H1 (cell line): ENCODE measurements at regions not wholly inside any gene's neighbourhood (a gene's known extent, or its start where the extent isn't known, plus 50 kb on each side); places are given as distances from the start of the nearest gene placed in this dataset.

ENCODE experiments used
- CTCF ChIA-PET: fragments of 300-600 bp; sonication (Branson Sonifier 250); formaldehyde crosslinking; loops from one replicate; lab custom pipeline; 2021; ENCODE audit not compliant: partially characterized antibody; lab: Charles Lee
- POLR2A ChIA-PET: fragments of 300-600 bp; sonication (Branson Sonifier 250); formaldehyde crosslinking; loops from one replicate; lab custom pipeline; 2021; ENCODE audit warnings: inconsistent platforms; ENCODE audit not compliant: partially characterized antibody; lab: Charles Lee
- DNase-seq, 2 experiments: peaks; one replicate each; pipeline versions ENCODE4 v3.0.0 to v3.0.0-alpha.2; 2010 to 2022; ENCODE audit warnings: low spot score in 2 of 2, low read depth in 1 of 2, mixed read lengths in 1 of 2
- FAIRE-seq: peaks from 2 replicates; lab custom pipeline; 2011; peaks lifted over from hg19 to GRCh38; lab: Jason Lieb, UNC
- H2AFZ ChIP-seq: 2 replicates; pipeline ENCODE4 v1.8.1; 2012; ENCODE audit warnings: low read length, inconsistent platforms
- H2AK5ac ChIP-seq: 2 replicates; pipeline ENCODE4 v1.6.1; 2013; ENCODE audit warnings: low read depth, low read length
- H2BK120ac ChIP-seq: replicated peaks from 2 replicates; pipeline ENCODE3; 2013; ENCODE audit warnings: low read depth, low read length, inconsistent platforms
- H2BK12ac ChIP-seq: 2 replicates; pipeline ENCODE4 v1.6.1; 2013; ENCODE audit warnings: low read depth, low read length
- H2BK15ac ChIP-seq: 2 replicates; pipeline ENCODE4 v1.6.1; 2013; ENCODE audit warnings: low read length
- H2BK20ac ChIP-seq: 2 replicates; pipeline ENCODE4 v1.6.1; 2013; ENCODE audit warnings: low read length
- H2BK5ac ChIP-seq: 2 replicates; pipeline ENCODE4 v1.6.1; 2013; ENCODE audit warnings: low read depth, low read length
- H3K14ac ChIP-seq: 2 replicates; pipeline ENCODE4 v1.6.1; 2013; ENCODE audit warnings: inconsistent platforms; ENCODE audit not compliant: insufficient read length
- H3K18ac ChIP-seq: 2 replicates; pipeline ENCODE4 v1.6.1; 2013; ENCODE audit warnings: low read length; ENCODE audit errors: extremely low read depth
- H3K23ac ChIP-seq: 2 replicates; pipeline ENCODE4 v1.6.1; 2013; ENCODE audit warnings: inconsistent platforms; ENCODE audit not compliant: insufficient read length
- H3K23me2 ChIP-seq: 2 replicates; pipeline ENCODE4 v1.6.1; 2013; ENCODE audit warnings: low read depth, low read length
- H3K27ac ChIP-seq: 2 replicates; pipeline ENCODE4 v1.6.1; 2011; ENCODE audit warnings: low read depth, low read length, inconsistent platforms
- H3K27me3 ChIP-seq, 4 experiments: replicated peaks in 1 of 4; 1 replicate in 1 of 4; 2 replicates in 3 of 4; pipeline versions ENCODE4 v1.6.1 to v1.8.1; 2011 to 2013; ENCODE audit warnings: low read length in 3 of 4, mild to moderate bottlenecking in 3 of 4, inconsistent platforms in 2 of 4, mixed read lengths in 2 of 4, moderate library complexity in 1 of 4; ENCODE audit not compliant: control insufficient read depth in 3 of 4, insufficient read depth in 3 of 4; ENCODE audit errors: extremely low read depth in 1 of 4
- H3K36me3 ChIP-seq, 4 experiments: 2 replicates each; pipeline versions ENCODE4 v1.6.1 to v1.8.1; 2011 to 2013; ENCODE audit warnings: mild to moderate bottlenecking in 4 of 4, low read length in 3 of 4, moderate library complexity in 2 of 4, control low read depth in 1 of 4, inconsistent platforms in 1 of 4; ENCODE audit not compliant: insufficient read depth in 4 of 4, control insufficient read depth in 2 of 4
- H3K4ac ChIP-seq: replicated peaks from 2 replicates; pipeline ENCODE3; 2013; ENCODE audit warnings: low read length, low read depth, mixed read lengths, inconsistent platforms; ENCODE audit not compliant: insufficient read length
- H3K4me1 ChIP-seq, 4 experiments: replicated peaks in 1 of 4; 1 replicate in 1 of 4; 2 replicates in 3 of 4; pipeline versions ENCODE4 v1.6.1 to v1.8.1; 2011 to 2013; ENCODE audit warnings: low read length in 3 of 4, inconsistent platforms in 2 of 4, mixed read lengths in 1 of 4; ENCODE audit not compliant: insufficient read depth in 4 of 4, control insufficient read depth in 3 of 4
- H3K4me2 ChIP-seq, 2 experiments: 2 replicates each; pipeline versions ENCODE4 v1.6.1 to v1.8.1; 2011 to 2013; ENCODE audit warnings: low read depth in 2 of 2, low read length in 2 of 2, control low read depth in 1 of 2, inconsistent platforms in 1 of 2, mild to moderate bottlenecking in 1 of 2; ENCODE audit not compliant: insufficient read depth in 1 of 2
- H3K4me3 ChIP-seq, 4 experiments: fragments of 200-600, 300-600 bp in 1 of 4; sonication (generic), shearing (Covaris generic), sonication (Bioruptor Twin) in 1 of 4; 2 replicates each; pipeline versions ENCODE4 v1.5.1 to v1.8.1; 2011 to 2016; ENCODE audit warnings: low read length in 4 of 4, low read depth in 3 of 4, control low read depth in 2 of 4, inconsistent platforms in 2 of 4, mild to moderate bottlenecking in 2 of 4, mixed read lengths in 1 of 4, moderate library complexity in 1 of 4; ENCODE audit not compliant: insufficient read depth in 2 of 4; ENCODE audit errors: extremely low read depth in 1 of 4
- H3K56ac ChIP-seq: replicated peaks from 2 replicates; pipeline ENCODE3; 2013; ENCODE audit warnings: low read depth, mild to moderate bottlenecking, mixed read lengths, low read length, inconsistent platforms; ENCODE audit not compliant: insufficient read length
- H3K79me1 ChIP-seq: 2 replicates; pipeline ENCODE4 v1.6.1; 2013; ENCODE audit warnings: low read depth, low read length, control low read depth
- H3K79me2 ChIP-seq, 2 experiments: 2 replicates each; pipeline versions ENCODE4 v1.6.1 to v1.8.1; 2012 to 2013; ENCODE audit warnings: low read length in 2 of 2, mild to moderate bottlenecking in 2 of 2, inconsistent platforms in 1 of 2; ENCODE audit not compliant: insufficient read depth in 2 of 2, control insufficient read depth in 1 of 2
- H3K9ac ChIP-seq, 4 experiments: replicated peaks in 1 of 4; 1 replicate in 1 of 4; 2 replicates in 3 of 4; pipeline versions ENCODE4 v1.6.1 to v1.8.1; 2011 to 2013; ENCODE audit warnings: low read depth in 3 of 4, low read length in 3 of 4, control low read depth in 2 of 4, mild to moderate bottlenecking in 2 of 4, moderate library complexity in 2 of 4, inconsistent platforms in 1 of 4; ENCODE audit errors: extremely low read depth in 1 of 4
- H3K9me3 ChIP-seq, 2 experiments: 2 replicates each; pipeline versions ENCODE4 v1.6.1 to v1.8.1; 2012 to 2013; ENCODE audit warnings: mild to moderate bottlenecking in 2 of 2, moderate library complexity in 2 of 2, control low read depth in 1 of 2, inconsistent platforms in 1 of 2, low read depth in 1 of 2, low read length in 1 of 2, mixed read lengths in 1 of 2; ENCODE audit not compliant: insufficient read depth in 2 of 2
- H4K20me1 ChIP-seq, 2 experiments: replicated peaks in 1 of 2; 2 replicates each; pipeline versions ENCODE3 to v1.8.1; 2011 to 2013; ENCODE audit warnings: inconsistent platforms in 2 of 2, low read length in 2 of 2, mild to moderate bottlenecking in 1 of 2; ENCODE audit not compliant: insufficient read depth in 2 of 2, control insufficient read depth in 1 of 2
- H4K5ac ChIP-seq: 2 replicates; pipeline ENCODE4 v1.6.1; 2013; ENCODE audit warnings: low read length, low read depth, mixed read lengths, inconsistent platforms; ENCODE audit not compliant: insufficient read length
- H4K8ac ChIP-seq: 2 replicates; pipeline ENCODE4 v1.8.0; 2013; ENCODE audit warnings: mild to moderate bottlenecking, moderate library complexity, low read length, inconsistent platforms; ENCODE audit not compliant: insufficient read depth; ENCODE audit errors: extremely low read depth
- H4K91ac ChIP-seq: replicated peaks from 2 replicates; pipeline ENCODE3; 2013; ENCODE audit warnings: low read length, mixed read lengths, inconsistent platforms; ENCODE audit not compliant: insufficient read length
- CEBPB ChIP-seq: IDR thresholded peaks from 2 replicates; pipeline ENCODE4 v1.6.1; 2012; ENCODE audit warnings: low read depth, low read length
- CHD2 ChIP-seq: IDR thresholded peaks from 2 replicates; pipeline ENCODE4 v1.6.1; 2012; ENCODE audit warnings: low read length, improper control_type of control experiment
- CTBP2 ChIP-seq: IDR thresholded peaks from 2 replicates; pipeline ENCODE4 v1.7.0; 2011; ENCODE audit warnings: borderline replicate concordance, mild to moderate bottlenecking, moderate library complexity, mixed read lengths, low read length; ENCODE audit not compliant: insufficient read depth, insufficient read length
- EP300 ChIP-seq, 2 experiments: IDR thresholded peaks; 1 replicate in 1 of 2; 2 replicates in 1 of 2; pipeline ENCODE4 v1.6.1; 2011 to 2012; ENCODE audit warnings: low read depth in 2 of 2, low read length in 2 of 2, mild to moderate bottlenecking in 2 of 2, borderline replicate concordance in 1 of 2, inconsistent platforms in 1 of 2, moderate library complexity in 1 of 2
- HDAC6 ChIP-seq: IDR thresholded peaks from one replicate; pipeline ENCODE4 v1.7.1; 2012; ENCODE audit warnings: low read depth, mild to moderate bottlenecking, inconsistent platforms, low read length, moderate library complexity
- JUN ChIP-seq: IDR thresholded peaks from 2 replicates; pipeline ENCODE4 v1.6.1; 2011; ENCODE audit warnings: low read depth, mild to moderate bottlenecking, improper control_type of control experiment, low read length
- KDM5A ChIP-seq: fragments of 200-600 bp; IDR thresholded peaks from 2 replicates; pipeline ENCODE4 v1.7.1; 2012; ENCODE audit warnings: mild to moderate bottlenecking, low read length, inconsistent platforms, mixed read lengths
- PHF8 ChIP-seq: fragments of 200-600 bp; sonication (generic); conservative IDR thresholded peaks from 2 replicates; pipeline ENCODE4 v1.7.1; 2012; ENCODE audit warnings: low read depth, mild to moderate bottlenecking, inconsistent platforms, low read length, moderate library complexity
- POLR2AphosphoS5 ChIP-seq: IDR thresholded peaks from 2 replicates; pipeline ENCODE4 v1.6.1; 2011; ENCODE audit warnings: low read depth, low read length
- WGBS, 2 experiments: shearing (Covaris generic) in 1 of 2; methylation state at CpG; one replicate each; pipeline versions ENCODE4 v1.1.6 to v1.1.7; 2013 to 2015; ENCODE audit warnings: low lambda C conversion rate in 2 of 2, mixed read lengths in 2 of 2, inconsistent platforms in 1 of 2, low coverage in 1 of 2, missing lambda C conversion rate in 1 of 2; ENCODE audit not compliant: insufficient replicate concordance in 2 of 2, insufficient coverage in 1 of 2, insufficient read length in 1 of 2; ENCODE audit errors: extremely low coverage in 1 of 2, missing lambda C conversion rate in 1 of 2; 5-methylcytosine and 5-hydroxymethylcytosine counted together
- TF ChIP-seq, protein P1 (sequence below): IDR thresholded peaks from 2 replicates; pipeline ENCODE4 v1.6.1; 2011; ENCODE audit warnings: low read depth, mild to moderate bottlenecking, low read length; ENCODE audit not compliant: insufficient read depth
- TF ChIP-seq, protein P2 (sequence below): IDR thresholded peaks from 2 replicates; pipeline ENCODE4 v1.6.1; 2012; ENCODE audit warnings: low read length, inconsistent platforms

DNA sequence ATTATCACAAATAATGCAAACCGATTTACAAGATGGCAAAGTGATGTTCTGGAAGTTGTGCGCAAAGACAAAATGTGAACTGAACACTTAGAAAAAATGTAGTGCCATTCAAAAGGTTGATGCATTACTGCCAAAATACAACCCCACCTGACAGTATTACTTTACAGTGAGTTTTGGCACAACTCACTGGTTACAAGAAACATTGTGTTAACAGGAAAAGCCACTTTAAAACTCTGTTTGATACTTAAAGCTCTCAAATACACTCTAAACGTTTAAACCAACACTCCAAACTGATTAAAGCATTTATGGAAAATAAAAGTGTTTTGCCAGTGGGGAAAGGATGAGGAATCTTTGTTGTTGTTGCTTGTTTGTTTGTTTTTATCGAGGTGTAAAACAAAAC, 173.4 kb upstream of the SATB2 start:
- WGBS, 2 experiments: 84% methylated on average over 4 of the region's 4 CpGs; no CpG with 5 or more reads in 1 of the 2 experiments
- no peak for FAIRE-seq
- CTCF ChIA-PET: interaction anchor here (1.8 kb wide), 1 partner anchor 47 kb away, joined by 3 read pairs; no protein-coding TSS in a partner anchor

More for the DNA sequence above, 173.4 kb upstream of the SATB2 start:
- H2BK12ac ChIP-seq: no peak overlapping the region
- no peaks in the 10 kb centered on the region for H3K79me2 ChIP-seq
- no peaks in the 10 kb centered on the region for H3K27me3 ChIP-seq
- H3K56ac ChIP-seq: no peak overlapping the region
- H3K23ac ChIP-seq: no peak overlapping the region
- no peak for TF ChIP-seq CHD2
- TF ChIP-seq, protein P1, sequence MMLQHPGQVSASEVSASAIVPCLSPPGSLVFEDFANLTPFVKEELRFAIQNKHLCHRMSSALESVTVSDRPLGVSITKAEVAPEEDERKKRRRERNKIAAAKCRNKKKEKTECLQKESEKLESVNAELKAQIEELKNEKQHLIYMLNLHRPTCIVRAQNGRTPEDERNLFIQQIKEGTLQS: no peak
- no peak for TF ChIP-seq CTBP2
- TF ChIP-seq, protein P2, sequence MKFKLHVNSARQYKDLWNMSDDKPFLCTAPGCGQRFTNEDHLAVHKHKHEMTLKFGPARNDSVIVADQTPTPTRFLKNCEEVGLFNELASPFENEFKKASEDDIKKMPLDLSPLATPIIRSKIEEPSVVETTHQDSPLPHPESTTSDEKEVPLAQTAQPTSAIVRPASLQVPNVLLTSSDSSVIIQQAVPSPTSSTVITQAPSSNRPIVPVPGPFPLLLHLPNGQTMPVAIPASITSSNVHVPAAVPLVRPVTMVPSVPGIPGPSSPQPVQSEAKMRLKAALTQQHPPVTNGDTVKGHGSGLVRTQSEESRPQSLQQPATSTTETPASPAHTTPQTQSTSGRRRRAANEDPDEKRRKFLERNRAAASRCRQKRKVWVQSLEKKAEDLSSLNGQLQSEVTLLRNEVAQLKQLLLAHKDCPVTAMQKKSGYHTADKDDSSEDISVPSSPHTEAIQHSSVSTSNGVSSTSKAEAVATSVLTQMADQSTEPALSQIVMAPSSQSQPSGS: no peak
- TF ChIP-seq CEBPB: no peak
- no peak for TF ChIP-seq EP300 (IDR thresholded peaks at IDR 0.05; ENCODE audit: borderline replicate concordance in 1 of 2, low read depth in 2 of 2, low read length in 2 of 2)
- TF ChIP-seq PHF8: no peak
- TF ChIP-seq HDAC6: no peak
- no peak for TF ChIP-seq KDM5A
- no peak for TF ChIP-seq JUN
- TF ChIP-seq POLR2AphosphoS5: no peak
- H4K8ac ChIP-seq: no peak overlapping the region
- no peaks in the 10 kb centered on the region for H4K20me1 ChIP-seq
- no peak overlapping the region for H3K9ac ChIP-seq
- H3K27ac ChIP-seq: no peak overlapping the region
- H3K4me2 ChIP-seq: no peak overlapping the region
- no peak overlapping the region for H2BK15ac ChIP-seq
- H4K91ac ChIP-seq: no peak overlapping the region
- no peak for DNase-seq
- peaks cover 0 to 6% (median 0%) of the 10 kb centered on the region in 4 experiments; a peak in 1 of 7 replicates for H3K4me1 ChIP-seq
- H3K4ac ChIP-seq: no peak overlapping the region
- H3K18ac ChIP-seq: no peak overlapping the region
- H4K5ac ChIP-seq: no peak overlapping the region
- H2AK5ac ChIP-seq: no peak overlapping the region
- H2BK20ac ChIP-seq: no peak overlapping the region
- no peaks in the 10 kb centered on the region for H3K79me1 ChIP-seq
- H3K4me3 ChIP-seq: no peak overlapping the region
- POLR2A ChIA-PET: no interaction called here
- no peaks in the 10 kb centered on the region for H3K9me3 ChIP-seq
- H2BK5ac ChIP-seq: no peak overlapping the region
- no peaks in the 10 kb centered on the region for H3K36me3 ChIP-seq
- H3K23me2 ChIP-seq: peaks cover 2% of the 10 kb centered on the region; the same call in 1 of the 2 replicates
- no peak overlapping the region for H2BK120ac ChIP-seq
- H2AFZ ChIP-seq: no peak overlapping the region
- H3K14ac ChIP-seq: no peak overlapping the region
